B cell (primary cell): ENCODE measurements at regions not wholly inside any gene's neighbourhood (a gene's known extent, or its start where the extent isn't known, plus 50 kb on each side); places are given as distances from the start of the nearest gene placed in this dataset.

Experiments used
- ATAC-seq: fragments of 200-7000 bp; cut with Tn5 transposase; one replicate; pipeline ENCODE4 v1.10.0; 2021; ENCODE audit warnings: low read depth, mild to moderate bottlenecking, moderate number of reproducible peaks, moderate library complexity
- CTCF ChIA-PET: fragments of 350-600 bp; sonication (Branson Sonifier 250); formaldehyde crosslinking; loops from one replicate; lab custom pipeline; 2021; ENCODE audit warnings: antibody characterized with exemption, inconsistent platforms; lab: Charles Lee
- POLR2A ChIA-PET: fragments of 350-600 bp; sonication (Branson Sonifier 250); formaldehyde crosslinking; loops from one replicate; lab custom pipeline; 2021; ENCODE audit warnings: antibody characterized with exemption; lab: Charles Lee
- DNase-seq: peaks from one replicate; pipeline ENCODE4 v3.0.0; 2013
- H2AFZ ChIP-seq: 2 replicates; pipeline ENCODE4 v1.6.1; 2012; ENCODE audit warnings: mild to moderate bottlenecking, low read depth, low read length; ENCODE audit not compliant: insufficient read depth, poor library complexity, severe bottlenecking
- H3K27ac ChIP-seq, 2 donors: 1 replicate in 1 of 2; 2 replicates in 1 of 2; pipeline ENCODE4 v1.5.1; 2012 to 2013; ENCODE audit warnings: low read length in 2 of 2, mild to moderate bottlenecking in 2 of 2, moderate library complexity in 1 of 2
- H3K27me3 ChIP-seq, 4 experiments: fragments of 200-600 bp in 1 of 4; sonication (generic) in 1 of 4; replicated peaks in 1 of 4; 1 replicate in 2 of 4; 2 replicates in 2 of 4; pipeline versions ENCODE4 v1.6.1 to v1.7.0; 2013 to 2016; ENCODE audit warnings: low read length in 3 of 4, mild to moderate bottlenecking in 2 of 4, mixed read lengths in 1 of 4, moderate library complexity in 1 of 4; ENCODE audit not compliant: insufficient read depth in 4 of 4, control insufficient read depth in 3 of 4; ENCODE audit errors: control extremely low read depth in 1 of 4
- H3K36me3 ChIP-seq, 2 experiments: replicated peaks in 1 of 2; 1 replicate in 1 of 2; 2 replicates in 1 of 2; pipeline versions ENCODE4 v1.6.1 to v1.7.1; 2013; ENCODE audit warnings: low read length in 1 of 2; ENCODE audit not compliant: insufficient read depth in 2 of 2, control insufficient read depth in 1 of 2; ENCODE audit errors: control extremely low read depth in 1 of 2, extremely low read depth in 1 of 2
- H3K4me1 ChIP-seq, 2 donors: fragments of 200-600 bp in 1 of 2; sonication (generic) in 1 of 2; 1 replicate in 1 of 2; 2 replicates in 1 of 2; pipeline versions ENCODE4 v1.5.1 to v1.6.1; 2013 to 2017; ENCODE audit warnings: low read length in 2 of 2; ENCODE audit not compliant: control insufficient read depth in 2 of 2, insufficient read depth in 2 of 2
- H3K4me2 ChIP-seq: replicated peaks from 2 replicates; pipeline ENCODE3; 2012; ENCODE audit warnings: mild to moderate bottlenecking, low read depth, low read length; ENCODE audit not compliant: poor library complexity, severe bottlenecking
- H3K4me3 ChIP-seq, 5 experiments: fragments of 200-600 bp in 1 of 5; sonication (generic) in 1 of 5; 1 replicate in 3 of 5; 2 replicates in 2 of 5; pipeline versions ENCODE4 v1.5.1 to v1.7.0; 2011 to 2016; ENCODE audit warnings: low read length in 4 of 5, mild to moderate bottlenecking in 4 of 5, low read depth in 2 of 5, control low read depth in 1 of 5, moderate library complexity in 1 of 5; ENCODE audit not compliant: insufficient read depth in 1 of 5; ENCODE audit errors: control extremely low read depth in 1 of 5, extremely low read depth in 1 of 5
- H3K79me2 ChIP-seq: fragments of 200-600 bp; sonication (generic); one replicate; pipeline ENCODE4 v1.6.0; 2016; ENCODE audit warnings: low read length; ENCODE audit not compliant: control insufficient read depth, insufficient read depth
- H3K9ac ChIP-seq: fragments of 200-600 bp; sonication (generic); 2 replicates; pipeline ENCODE4 v1.6.1; 2017; ENCODE audit warnings: mild to moderate bottlenecking, low read length, moderate library complexity
- H3K9me3 ChIP-seq, 3 donors: one replicate each; pipeline versions ENCODE4 v1.6.1 to v1.7.1; 2013; ENCODE audit warnings: low read length in 2 of 3; ENCODE audit not compliant: control insufficient read depth in 2 of 3, insufficient read depth in 1 of 3; ENCODE audit errors: control extremely low read depth in 1 of 3
- H4K20me1 ChIP-seq: 2 replicates; pipeline ENCODE4 v1.6.0; 2012; ENCODE audit warnings: mild to moderate bottlenecking, low read length; ENCODE audit not compliant: insufficient read depth, control insufficient read depth, poor library complexity, severe bottlenecking
- H3K27ac Mint-ChIP-seq: one replicate; pipeline ENCODE4 v1.8.0; 2021; ENCODE audit warnings: mixed read lengths
- H3K27me3 Mint-ChIP-seq: one replicate; pipeline ENCODE4 v1.8.0; 2021; ENCODE audit warnings: mixed read lengths
- H3K4me1 Mint-ChIP-seq: one replicate; pipeline ENCODE4 v1.8.0; 2021; ENCODE audit warnings: mixed read lengths
- H3K4me3 Mint-ChIP-seq: one replicate; pipeline ENCODE4 v1.8.0; 2021; ENCODE audit warnings: mixed read lengths
- H3K9me3 Mint-ChIP-seq: one replicate; pipeline ENCODE4 v1.8.0; 2022; ENCODE audit warnings: mixed read lengths; ENCODE audit not compliant: insufficient read depth
- CTCF ChIP-seq: fragments of 200-600 bp; IDR thresholded peaks from one replicate; pipeline ENCODE4 v1.8.0; 2022; ENCODE audit warnings: antibody characterized with exemption, mild to moderate bottlenecking
- EZH2 ChIP-seq: IDR thresholded peaks from 2 replicates; pipeline ENCODE4 v1.6.1; 2012; ENCODE audit warnings: borderline replicate concordance, low read depth, mild to moderate bottlenecking, moderate library complexity, low read length; ENCODE audit not compliant: insufficient read depth, poor library complexity, severe bottlenecking
- WGBS: methylation state at CpG from one replicate; pipeline ENCODE4 v1.1.5; 2013; ENCODE audit warnings: missing lambda C conversion rate; ENCODE audit not compliant: insufficient coverage; 5-methylcytosine and 5-hydroxymethylcytosine counted together
- intact Hi-C: fragments of 100-400 bp; cut with micrococcal nuclease; formaldehyde crosslinking; loops from one replicate; pipeline ENCODE4 v1.10.0; 2022

GRCh38 chr13:110809871-110810486 is 96.5 kb downstream of the ING1 start:
- TF ChIP-seq CTCF (no peak), EZH2 (no peak)
- Histone ChIP-seq H3K4me2 (no peak overlapping the region), H3K9ac (no peak overlapping the region), H3K4me1 (peaks cover 0 to 6% of the 10 kb centered on the region in 2 donors), H2AFZ (no peak overlapping the region), H3K27me3 (peaks cover 0 to 40% (median 15%) of the 10 kb centered on the region in 4 experiments), H3K4me3 (no peak overlapping the region), H3K27ac (no peak overlapping the region), H3K36me3 (no peaks in the 10 kb centered on the region), H3K79me2 (no peaks in the 10 kb centered on the region), H3K9me3 (peaks cover 0 to 8% (median 0%) of the 10 kb centered on the region in 3 donors), H4K20me1 (no peaks in the 10 kb centered on the region)
- no peak overlapping the region for H3K4me3 Mint-ChIP-seq
- CTCF ChIA-PET, result no interaction called here
- no peak overlapping the region for H3K27ac Mint-ChIP-seq
- H3K4me1 Mint-ChIP-seq, result peaks cover 7% of the 10 kb centered on the region
- POLR2A ChIA-PET, result no interaction called here
- WGBS, result 100% methylated on average over 1 of the region's 10 CpGs
- intact Hi-C loops, result no loop called here
- DNase-seq (no peak), ATAC-seq (no peak)
- no peaks in the 10 kb centered on the region for H3K9me3 Mint-ChIP-seq
- peaks cover 58% of the 10 kb centered on the region for H3K27me3 Mint-ChIP-seq

GRCh38 chr13:110811008-110811720 is 97.7 kb downstream of the ING1 start:
- ATAC-seq (no peak), DNase-seq (no peak)
- Mint-ChIP-seq H3K4me3 (no peak overlapping the region), H3K4me1 (peaks cover 7% of the 10 kb centered on the region), H3K27me3 (peaks cover 48% of the 10 kb centered on the region), H3K9me3 (no peaks in the 10 kb centered on the region), H3K27ac (no peak overlapping the region)
- H2AFZ ChIP-seq, result no peak overlapping the region
- H3K79me2 ChIP-seq, result no peaks in the 10 kb centered on the region
- 70% methylated on average over 12 of the region's 16 CpGs for WGBS
- H3K4me2 ChIP-seq, result no peak overlapping the region
- H3K4me3 ChIP-seq, result no peak overlapping the region
- H3K9ac ChIP-seq, result no peak overlapping the region
- peaks cover 0 to 38% (median 13%) of the 10 kb centered on the region in 4 experiments for H3K27me3 ChIP-seq
- no peaks in the 10 kb centered on the region for H4K20me1 ChIP-seq
- CTCF ChIA-PET, result no interaction called here
- TF ChIP-seq CTCF (no peak), EZH2 (no peak)
- peaks cover 0 to 8% (median 0%) of the 10 kb centered on the region in 3 donors for H3K9me3 ChIP-seq
- H3K27ac ChIP-seq, result no peak overlapping the region
- no peaks in the 10 kb centered on the region for H3K36me3 ChIP-seq
- intact Hi-C loops, result no loop called here
- POLR2A ChIA-PET, result no interaction called here
- H3K4me1 ChIP-seq, result peaks cover 0 to 6% of the 10 kb centered on the region in 2 donors
